ENCODE measurements at regions not wholly inside any gene's neighbourhood (a gene's known extent, or its start where the extent isn't known, plus 50 kb on each side); places are given as distances from the start of the nearest gene placed in this dataset.

DNA sequence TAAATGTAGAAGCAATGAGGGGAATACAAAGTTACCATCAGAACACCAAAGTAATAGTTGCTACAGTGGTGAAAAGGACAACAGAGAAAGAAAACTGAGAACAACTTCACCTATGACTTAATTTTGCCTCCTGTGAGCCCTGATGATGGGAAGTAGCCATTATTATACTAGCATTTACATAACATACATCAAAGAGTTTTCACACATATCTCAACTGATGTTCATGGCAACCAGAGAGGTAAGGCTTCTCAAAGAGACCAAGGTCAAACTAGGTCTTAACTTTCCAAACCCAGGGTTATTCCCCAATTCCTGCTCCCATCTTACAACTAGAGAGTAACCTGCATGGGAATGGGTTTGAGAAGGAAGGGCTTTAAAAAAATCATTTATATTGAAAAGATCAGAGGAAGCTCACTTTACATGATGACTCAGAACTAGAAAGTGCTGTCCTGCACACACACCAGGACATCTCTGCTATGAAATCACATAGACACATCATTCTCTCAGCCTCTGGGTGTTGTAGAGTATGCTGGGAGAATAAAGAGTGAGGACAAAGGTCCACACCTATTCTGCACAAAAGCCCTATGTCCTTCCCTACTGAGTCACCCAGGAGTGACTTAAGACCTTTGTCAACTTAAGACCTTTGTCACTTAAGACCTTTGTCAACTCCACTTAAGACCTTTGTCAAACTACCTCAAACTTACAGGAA lies 179.7 kb downstream of the TNFSF18 start:
- Histone ChIP-seq H3K4me3 (no peak overlapping the region), H3K4me1 (no peaks in the 10 kb centered on the region), H3K27me3 (no peaks in the 10 kb centered on the region), H3K27ac (no peak overlapping the region), H3K9me3 (no peaks in the 10 kb centered on the region), H3K36me3 (replicated peaks in 1 of 2; ENCODE audit: insufficient read depth in 1 of 2, low read depth in 2 of 2) (no peaks in the 10 kb centered on the region)
- TF ChIP-seq CTCF (IDR thresholded peaks at IDR 0.05) (no peak), POLR2A (IDR thresholded peaks at IDR 0.05) (no peak)
- DNase-seq (no peak), ATAC-seq (no peak)
- intact Hi-C loops (cut with DNase I) = no loop called here

GRCh38 chr1:172874950-172875349 lies 175.8 kb downstream of the TNFSF18 start:
- intact Hi-C loops (cut with DNase I) = no loop called here
- Histone ChIP-seq H3K27me3 (no peaks in the 10 kb centered on the region), H3K4me3 (no peak overlapping the region), H3K9me3 (no peaks in the 10 kb centered on the region), H3K36me3 (replicated peaks in 1 of 2; ENCODE audit: insufficient read depth in 1 of 2, low read depth in 2 of 2) (no peaks in the 10 kb centered on the region), H3K27ac (no peak overlapping the region), H3K4me1 (no peaks in the 10 kb centered on the region)
- TF ChIP-seq POLR2A (IDR thresholded peaks at IDR 0.05) (no peak), CTCF (IDR thresholded peaks at IDR 0.05) (no peak)
- 33 to 34% methylated on average over 1 of the region's 1 CpG for WGBS, 2 donors
- ATAC-seq (no peak), DNase-seq (no peak)

DNA sequence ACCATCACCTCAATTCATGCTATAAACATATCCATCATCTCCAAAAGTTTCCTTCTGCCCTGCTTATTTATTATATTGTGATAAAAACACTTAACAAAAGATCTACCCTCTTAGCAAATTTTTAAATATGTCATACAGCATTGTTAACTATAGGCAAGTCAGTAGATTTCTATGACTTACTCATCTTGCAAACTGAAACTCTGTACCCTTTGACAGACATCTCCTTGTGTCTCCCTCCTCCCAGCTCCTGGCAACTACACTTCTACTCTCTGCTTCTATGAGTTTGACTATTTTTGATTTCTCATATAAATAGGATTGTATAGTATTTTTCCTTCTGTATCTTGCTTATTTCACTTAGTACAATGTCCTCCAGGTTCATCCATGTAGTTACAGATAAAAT lies 174.8 kb downstream of the TNFSF18 start:
- no peaks in the 10 kb centered on the region for H3K36me3 ChIP-seq (replicated peaks in 1 of 2; ENCODE audit: insufficient read depth in 1 of 2, low read depth in 2 of 2)
- no peaks in the 10 kb centered on the region for H3K27me3 ChIP-seq
- no peak for TF ChIP-seq CTCF (IDR thresholded peaks at IDR 0.05)
- TF ChIP-seq POLR2A (IDR thresholded peaks at IDR 0.05) = no peak
- H3K27ac ChIP-seq = no peak overlapping the region
- intact Hi-C loops (cut with DNase I) = no loop called here
- H3K4me1 ChIP-seq = no peaks in the 10 kb centered on the region
- DNase-seq (no peak), ATAC-seq (no peak)
- H3K9me3 ChIP-seq = no peaks in the 10 kb centered on the region
- H3K4me3 ChIP-seq = no peak overlapping the region

GRCh38 chr1:172882385-172882784 lies 168.4 kb downstream of the TNFSF18 start:
- no peak overlapping the region for H3K4me3 ChIP-seq
- TF ChIP-seq CTCF (IDR thresholded peaks at IDR 0.05) (no peak), POLR2A (IDR thresholded peaks at IDR 0.05) (no peak)
- no peaks in the 10 kb centered on the region for H3K9me3 ChIP-seq
- no peak overlapping the region for H3K27ac ChIP-seq
- peaks cover 0 to 3% of the 10 kb centered on the region in 2 donors for H3K27me3 ChIP-seq
- H3K36me3 ChIP-seq (replicated peaks in 1 of 2; ENCODE audit: insufficient read depth in 1 of 2, low read depth in 2 of 2) = no peaks in the 10 kb centered on the region
- peaks cover 16% of the 10 kb centered on the region for H3K4me1 ChIP-seq
- ATAC-seq (no peak), DNase-seq (no peak)
- intact Hi-C loops (cut with DNase I) = no loop called here

DNA sequence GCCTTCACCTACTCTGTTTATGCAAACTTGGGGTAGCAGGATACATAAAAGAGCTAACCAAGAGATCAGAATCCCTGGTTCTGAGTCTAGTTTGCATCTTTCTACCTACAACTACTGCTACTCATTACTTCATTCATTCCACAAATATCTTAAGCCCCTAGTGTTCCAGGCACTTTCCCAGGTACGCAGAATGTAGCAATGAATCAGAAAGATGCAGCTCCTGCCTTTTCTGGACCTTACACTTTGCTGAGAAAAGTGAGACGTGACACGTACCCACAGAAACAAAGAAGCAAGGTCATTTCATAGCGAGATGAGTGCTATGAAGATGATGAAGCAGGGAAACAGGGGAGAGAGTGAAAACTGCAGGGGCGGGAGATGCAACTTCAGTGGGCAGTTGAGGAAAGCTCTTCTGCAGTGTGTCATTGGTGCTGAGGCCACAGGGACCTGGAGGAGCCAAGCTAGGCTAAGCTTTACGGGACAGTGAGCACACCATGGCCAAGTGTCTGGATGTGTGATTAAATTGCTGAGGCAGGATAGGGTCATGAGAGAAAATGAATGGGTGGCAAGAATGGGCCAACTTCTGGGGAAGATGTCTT lies 167.9 kb downstream of the TNFSF18 start:
- Histone ChIP-seq H3K36me3 (replicated peaks in 1 of 2; ENCODE audit: insufficient read depth in 1 of 2, low read depth in 2 of 2) (no peaks in the 10 kb centered on the region), H3K4me1 (peaks cover 16% of the 10 kb centered on the region), H3K9me3 (no peaks in the 10 kb centered on the region), H3K27ac (no peak overlapping the region), H3K27me3 (peaks cover 0 to 3% of the 10 kb centered on the region in 2 donors), H3K4me3 (no peak overlapping the region)
- no peak for ATAC-seq
- TF ChIP-seq POLR2A (IDR thresholded peaks at IDR 0.05) (no peak), CTCF (IDR thresholded peaks at IDR 0.05) (no peak)
- intact Hi-C loops (cut with DNase I) = no loop called here
- WGBS, 2 donors = 93 to 94% methylated on average over 6 of the region's 6 CpGs
- no peak for DNase-seq
